Prostate gland (tissue), 2 donors: ENCODE measurements at regions not wholly inside any gene's neighbourhood (a gene's known extent, or its start where the extent isn't known, plus 50 kb on each side); places are given as distances from the start of the nearest gene placed in this dataset.

Experiments
- POLR2A ChIP-seq: fragments of 450-650 bp; IDR thresholded peaks from one replicate; pipeline ENCODE4 v1.6.1; 2016; ENCODE audit warnings: antibody characterized with exemption, mild to moderate bottlenecking
- POLR2AphosphoS5 ChIP-seq: sonication (generic); formaldehyde crosslinking; IDR thresholded peaks from one replicate; pipeline ENCODE4 v1.6.1; 2017; ENCODE audit warnings: antibody characterized with exemption
- TF ChIP-seq, protein P1 (sequence below), 4 experiments: fragments of 200-600 bp in 2 of 4; fragments of 450-650 bp in 2 of 4; sonication (generic) in 2 of 4; IDR thresholded peaks; 1 replicate in 3 of 4; 2 replicates in 1 of 4; pipeline ENCODE4 v1.5.1; 2016 to 2019; ENCODE audit warnings: antibody characterized with exemption in 4 of 4, mild to moderate bottlenecking in 2 of 4, moderate library complexity in 2 of 4

DNA sequence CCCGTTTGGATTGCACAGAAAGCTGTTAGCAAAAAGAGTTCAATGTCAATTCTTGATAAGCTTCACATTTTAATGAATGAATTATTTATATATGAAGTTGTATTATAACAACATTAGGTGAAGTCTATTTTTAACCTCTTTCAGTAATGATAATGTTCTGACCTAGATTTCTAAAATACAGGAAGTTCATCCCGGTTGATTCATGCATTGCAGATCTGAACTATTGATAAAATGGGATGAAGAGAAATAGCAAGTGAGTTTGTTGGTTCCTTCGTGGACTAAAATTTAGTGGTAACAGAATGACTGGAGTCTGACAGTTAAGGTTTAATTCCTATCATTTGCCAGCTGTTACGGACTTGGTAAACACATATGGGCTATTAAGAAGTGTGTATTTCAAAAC is 180.5 kb downstream of the PCSK1 start:
- TF ChIP-seq, protein P1, sequence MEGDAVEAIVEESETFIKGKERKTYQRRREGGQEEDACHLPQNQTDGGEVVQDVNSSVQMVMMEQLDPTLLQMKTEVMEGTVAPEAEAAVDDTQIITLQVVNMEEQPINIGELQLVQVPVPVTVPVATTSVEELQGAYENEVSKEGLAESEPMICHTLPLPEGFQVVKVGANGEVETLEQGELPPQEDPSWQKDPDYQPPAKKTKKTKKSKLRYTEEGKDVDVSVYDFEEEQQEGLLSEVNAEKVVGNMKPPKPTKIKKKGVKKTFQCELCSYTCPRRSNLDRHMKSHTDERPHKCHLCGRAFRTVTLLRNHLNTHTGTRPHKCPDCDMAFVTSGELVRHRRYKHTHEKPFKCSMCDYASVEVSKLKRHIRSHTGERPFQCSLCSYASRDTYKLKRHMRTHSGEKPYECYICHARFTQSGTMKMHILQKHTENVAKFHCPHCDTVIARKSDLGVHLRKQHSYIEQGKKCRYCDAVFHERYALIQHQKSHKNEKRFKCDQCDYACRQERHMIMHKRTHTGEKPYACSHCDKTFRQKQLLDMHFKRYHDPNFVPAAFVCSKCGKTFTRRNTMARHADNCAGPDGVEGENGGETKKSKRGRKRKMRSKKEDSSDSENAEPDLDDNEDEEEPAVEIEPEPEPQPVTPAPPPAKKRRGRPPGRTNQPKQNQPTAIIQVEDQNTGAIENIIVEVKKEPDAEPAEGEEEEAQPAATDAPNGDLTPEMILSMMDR (IDR thresholded peaks at IDR 0.05): no peak
- TF ChIP-seq POLR2A (no peak), POLR2AphosphoS5 (no peak)
